GM19324 (cell line): ENCODE measurements at regions not wholly inside any gene's neighbourhood (a gene's known extent, or its start where the extent isn't known, plus 50 kb on each side); places are given as distances from the start of the nearest gene placed in this dataset.
"Not testable (repeated sequence)": the region's sequence is repeated elsewhere in the genome, so short reads cannot be mapped to it uniquely, and the experiment has no call there.

Source experiments
- ATAC-seq: cut with Tn5 transposase; IDR thresholded peaks from one replicate; pipeline ENCODE4 v1.9.1; 2021; ENCODE audit warnings: mild to moderate bottlenecking, moderate library complexity; ENCODE audit not compliant: unreplicated experiment, low FRiP score

- ATAC-seq = no peak
These were observed 229.7 kb upstream of the MOCS1 start for GRCh38 chr6:40163924-40164323.

- ATAC-seq = no peak
These were observed 227.8 kb upstream of the MOCS1 start for GRCh38 chr6:40162074-40162473.

GRCh38 chr6:40160826-40161225 lies 226.6 kb upstream of the MOCS1 start:
- no peak for ATAC-seq

GRCh38 chr6:40159865-40160264 lies 225.6 kb upstream of the MOCS1 start:
- no peak for ATAC-seq

- no peak for ATAC-seq
These were observed 218.6 kb upstream of the MOCS1 start for GRCh38 chr6:40152701-40153436.

GRCh38 chr6:40152196-40152595 lies 217.9 kb upstream of the MOCS1 start:
- no peak for ATAC-seq

GRCh38 chr6:40148882-40149573 lies 214.8 kb upstream of the MOCS1 start:
- peak; percentile 87 for ATAC-seq

- no peak for ATAC-seq
These were observed 212.6 kb upstream of the MOCS1 start for GRCh38 chr6:40146902-40147301.

GRCh38 chr6:40139447-40139846 lies 205.2 kb upstream of the MOCS1 start:
- no peak for ATAC-seq

- no peak for ATAC-seq
These were observed 204.0 kb upstream of the MOCS1 start for GRCh38 chr6:40138273-40138720.

GRCh38 chr6:40135491-40136072 lies 201.3 kb upstream of the MOCS1 start:
- no peak for ATAC-seq

- not testable (repeated sequence) for ATAC-seq
These were observed 199.7 kb upstream of the MOCS1 start for GRCh38 chr6:40133981-40134380.

GRCh38 chr6:40131675-40132074 lies 197.4 kb upstream of the MOCS1 start:
- no peak for ATAC-seq

- no peak for ATAC-seq
These were observed 193.9 kb upstream of the MOCS1 start for GRCh38 chr6:40128127-40128526.

- no peak for ATAC-seq
These were observed 191.6 kb upstream of the MOCS1 start for GRCh38 chr6:40125680-40126394.

GRCh38 chr6:40124924-40125323 lies 190.7 kb upstream of the MOCS1 start:
- no peak for ATAC-seq

- no peak for ATAC-seq
These were observed 182.6 kb upstream of the MOCS1 start for GRCh38 chr6:40116832-40117231.

GRCh38 chr6:40112350-40112749 lies 178.1 kb upstream of the MOCS1 start:
- no peak for ATAC-seq

GRCh38 chr6:40108736-40109135 lies 174.5 kb upstream of the MOCS1 start:
- ATAC-seq = no peak

GRCh38 chr6:40106840-40107239 lies 172.6 kb upstream of the MOCS1 start:
- ATAC-seq = no peak

- ATAC-seq = no peak
These were observed 164.5 kb upstream of the MOCS1 start for GRCh38 chr6:40098774-40099173.
